ENCODE measurements at regions not wholly inside any gene's neighbourhood (a gene's known extent, or its start where the extent isn't known, plus 50 kb on each side); places are given as distances from the start of the nearest gene placed in this dataset.

DNA sequence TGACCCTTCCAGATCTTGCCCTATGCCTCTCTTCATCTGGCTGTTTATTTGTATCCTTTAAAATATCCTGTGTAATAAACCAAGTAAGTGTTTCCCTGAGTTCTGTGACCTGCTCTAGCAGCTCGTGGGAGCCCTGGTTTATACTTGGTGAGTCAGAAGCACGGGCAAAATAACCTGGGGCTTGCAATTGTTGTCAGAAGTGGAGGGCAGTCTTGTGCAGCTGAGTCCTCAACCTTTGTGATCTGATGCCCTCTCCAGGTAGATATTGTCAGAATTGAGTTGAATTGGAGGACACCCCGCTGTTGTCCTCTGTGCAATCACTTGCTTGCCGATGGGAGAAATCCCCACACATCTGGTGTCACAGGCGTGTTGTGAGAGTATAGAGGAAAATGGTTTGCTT, 62.5 kb upstream of the PRICKLE1 start (continued):
- TF ChIP-seq ZNF396 (CRISPR knock-in tag; IDR thresholded peaks at IDR 0.05; ENCODE audit: borderline replicate concordance) (no peak), JAZF1 (CRISPR knock-in tag; IDR thresholded peaks at IDR 0.05) (no peak), NR2C2 (CRISPR knock-in tag; IDR thresholded peaks at IDR 0.05) (no peak), CREM (CRISPR knock-in tag; IDR thresholded peaks at IDR 0.05) (no peak), CREB1 (CRISPR knock-in tag; IDR thresholded peaks at IDR 0.05) (no peak), ESRRA (CRISPR knock-in tag; IDR thresholded peaks at IDR 0.05; ENCODE audit: borderline replicate concordance) (no peak), EMX1 (CRISPR knock-in tag; IDR thresholded peaks at IDR 0.05) (no peak)
- TF ChIP-seq, protein P1, sequence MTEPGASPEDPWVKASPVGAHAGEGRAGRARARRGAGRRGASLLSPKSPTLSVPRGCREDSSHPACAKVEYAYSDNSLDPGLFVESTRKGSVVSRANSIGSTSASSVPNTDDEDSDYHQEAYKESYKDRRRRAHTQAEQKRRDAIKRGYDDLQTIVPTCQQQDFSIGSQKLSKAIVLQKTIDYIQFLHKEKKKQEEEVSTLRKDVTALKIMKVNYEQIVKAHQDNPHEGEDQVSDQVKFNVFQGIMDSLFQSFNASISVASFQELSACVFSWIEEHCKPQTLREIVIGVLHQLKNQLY (CRISPR knock-in tag; IDR thresholded peaks at IDR 0.05) = no peak
- TF ChIP-seq, protein P2, sequence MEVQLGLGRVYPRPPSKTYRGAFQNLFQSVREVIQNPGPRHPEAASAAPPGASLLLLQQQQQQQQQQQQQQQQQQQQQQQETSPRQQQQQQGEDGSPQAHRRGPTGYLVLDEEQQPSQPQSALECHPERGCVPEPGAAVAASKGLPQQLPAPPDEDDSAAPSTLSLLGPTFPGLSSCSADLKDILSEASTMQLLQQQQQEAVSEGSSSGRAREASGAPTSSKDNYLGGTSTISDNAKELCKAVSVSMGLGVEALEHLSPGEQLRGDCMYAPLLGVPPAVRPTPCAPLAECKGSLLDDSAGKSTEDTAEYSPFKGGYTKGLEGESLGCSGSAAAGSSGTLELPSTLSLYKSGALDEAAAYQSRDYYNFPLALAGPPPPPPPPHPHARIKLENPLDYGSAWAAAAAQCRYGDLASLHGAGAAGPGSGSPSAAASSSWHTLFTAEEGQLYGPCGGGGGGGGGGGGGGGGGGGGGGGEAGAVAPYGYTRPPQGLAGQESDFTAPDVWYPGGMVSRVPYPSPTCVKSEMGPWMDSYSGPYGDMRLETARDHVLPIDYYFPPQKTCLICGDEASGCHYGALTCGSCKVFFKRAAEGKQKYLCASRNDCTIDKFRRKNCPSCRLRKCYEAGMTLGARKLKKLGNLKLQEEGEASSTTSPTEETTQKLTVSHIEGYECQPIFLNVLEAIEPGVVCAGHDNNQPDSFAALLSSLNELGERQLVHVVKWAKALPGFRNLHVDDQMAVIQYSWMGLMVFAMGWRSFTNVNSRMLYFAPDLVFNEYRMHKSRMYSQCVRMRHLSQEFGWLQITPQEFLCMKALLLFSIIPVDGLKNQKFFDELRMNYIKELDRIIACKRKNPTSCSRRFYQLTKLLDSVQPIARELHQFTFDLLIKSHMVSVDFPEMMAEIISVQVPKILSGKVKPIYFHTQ (CRISPR knock-in tag; IDR thresholded peaks at IDR 0.05) = no peak
- TF ChIP-seq, protein P3, sequence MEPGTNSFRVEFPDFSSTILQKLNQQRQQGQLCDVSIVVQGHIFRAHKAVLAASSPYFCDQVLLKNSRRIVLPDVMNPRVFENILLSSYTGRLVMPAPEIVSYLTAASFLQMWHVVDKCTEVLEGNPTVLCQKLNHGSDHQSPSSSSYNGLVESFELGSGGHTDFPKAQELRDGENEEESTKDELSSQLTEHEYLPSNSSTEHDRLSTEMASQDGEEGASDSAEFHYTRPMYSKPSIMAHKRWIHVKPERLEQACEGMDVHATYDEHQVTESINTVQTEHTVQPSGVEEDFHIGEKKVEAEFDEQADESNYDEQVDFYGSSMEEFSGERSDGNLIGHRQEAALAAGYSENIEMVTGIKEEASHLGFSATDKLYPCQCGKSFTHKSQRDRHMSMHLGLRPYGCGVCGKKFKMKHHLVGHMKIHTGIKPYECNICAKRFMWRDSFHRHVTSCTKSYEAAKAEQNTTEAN (CRISPR knock-in tag; IDR thresholded peaks at IDR 0.05) = no peak
- TF ChIP-seq, protein P4, sequence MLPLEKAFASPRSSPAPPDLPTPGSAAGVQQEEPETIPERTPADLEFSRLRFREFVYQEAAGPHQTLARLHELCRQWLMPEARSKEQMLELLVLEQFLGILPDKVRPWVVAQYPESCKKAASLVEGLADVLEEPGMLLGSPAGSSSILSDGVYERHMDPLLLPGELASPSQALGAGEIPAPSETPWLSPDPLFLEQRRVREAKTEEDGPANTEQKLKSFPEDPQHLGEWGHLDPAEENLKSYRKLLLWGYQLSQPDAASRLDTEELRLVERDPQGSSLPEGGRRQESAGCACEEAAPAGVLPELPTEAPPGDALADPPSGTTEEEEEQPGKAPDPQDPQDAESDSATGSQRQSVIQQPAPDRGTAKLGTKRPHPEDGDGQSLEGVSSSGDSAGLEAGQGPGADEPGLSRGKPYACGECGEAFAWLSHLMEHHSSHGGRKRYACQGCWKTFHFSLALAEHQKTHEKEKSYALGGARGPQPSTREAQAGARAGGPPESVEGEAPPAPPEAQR (CRISPR knock-in tag; IDR thresholded peaks at IDR 0.05) = no peak
- TF ChIP-seq, protein P5, sequence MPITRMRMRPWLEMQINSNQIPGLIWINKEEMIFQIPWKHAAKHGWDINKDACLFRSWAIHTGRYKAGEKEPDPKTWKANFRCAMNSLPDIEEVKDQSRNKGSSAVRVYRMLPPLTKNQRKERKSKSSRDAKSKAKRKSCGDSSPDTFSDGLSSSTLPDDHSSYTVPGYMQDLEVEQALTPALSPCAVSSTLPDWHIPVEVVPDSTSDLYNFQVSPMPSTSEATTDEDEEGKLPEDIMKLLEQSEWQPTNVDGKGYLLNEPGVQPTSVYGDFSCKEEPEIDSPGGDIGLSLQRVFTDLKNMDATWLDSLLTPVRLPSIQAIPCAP (CRISPR knock-in tag; IDR thresholded peaks at IDR 0.05) = no peak

DNA sequence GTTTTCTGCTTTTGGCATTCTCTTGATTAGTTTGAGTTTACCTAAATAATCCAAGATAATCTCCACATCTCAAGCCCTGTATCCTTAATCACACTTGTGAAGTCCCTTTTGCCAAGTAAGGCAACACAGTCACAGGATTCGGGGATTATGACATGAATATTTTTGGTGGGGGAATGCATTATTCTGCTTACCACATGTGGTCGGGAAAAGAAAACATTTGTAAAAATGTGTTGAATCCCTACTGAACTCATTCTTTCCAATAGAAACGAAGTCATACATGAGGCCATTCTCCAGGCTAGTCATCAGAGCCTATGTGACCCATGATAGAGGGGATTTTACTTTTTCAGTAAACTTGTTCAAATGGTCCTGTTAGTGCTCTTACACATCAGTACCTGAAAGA, 58.5 kb upstream of the PRICKLE1 start:
- no peak overlapping the region for H3K4me3 Mint-ChIP-seq
- no peaks in the 10 kb centered on the region; the same call in 1 of the 2 replicates for H3K27me3 Mint-ChIP-seq (ENCODE audit: low read depth)
- no peak for DNase-seq (ENCODE audit: low spot score)
- no peak overlapping the region for H3K27ac Mint-ChIP-seq
- peaks cover 13% of the 10 kb centered on the region for H3K4me1 Mint-ChIP-seq
- CTCF ChIA-PET = no interaction called here
- ATAC-seq = no peak
- no peak for TF ChIP-seq NFYB (CRISPR knock-in tag; conservative IDR thresholded peaks at IDR 0.05; ENCODE audit: low read depth)
- H3K36me3 Mint-ChIP-seq = 0 out of 2 replicates have a peak, but pooled peaks cover 2% of the 10 kb centered on the region
- H3K9me3 Mint-ChIP-seq = peaks cover 14% of the 10 kb centered on the region
- POLR2A ChIA-PET = no interaction called here

DNA sequence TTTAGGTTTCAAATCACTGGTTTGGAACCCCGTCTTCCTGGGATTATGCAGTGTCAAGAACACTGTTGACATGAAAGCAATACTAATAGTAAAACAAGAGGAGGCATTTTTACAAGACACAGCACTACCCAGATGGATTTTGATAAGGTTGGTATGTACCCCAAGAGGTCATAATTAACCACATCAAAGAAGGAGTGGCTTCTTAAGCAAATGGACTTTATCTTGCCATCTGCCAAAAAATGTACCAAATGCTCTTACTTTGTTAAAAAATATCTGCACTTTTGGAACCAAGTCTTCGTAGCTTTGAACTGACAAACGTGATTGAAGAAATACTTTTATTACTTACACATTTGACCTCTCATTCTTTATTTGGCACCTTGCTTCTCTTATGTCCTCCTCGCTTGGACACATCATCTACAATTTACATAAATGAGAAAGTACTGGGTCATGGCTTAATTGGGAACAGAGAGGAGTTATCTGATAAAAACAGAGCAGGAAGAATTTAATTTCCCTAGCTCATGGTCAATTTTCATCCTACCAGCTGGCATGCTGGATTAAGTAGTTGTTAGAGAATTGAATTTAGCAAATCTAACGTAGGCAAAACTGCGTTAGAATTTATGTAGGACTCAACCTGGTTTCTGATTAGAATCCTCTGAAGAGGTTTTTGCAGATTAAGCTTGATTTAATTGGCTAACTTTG, 54.5 kb upstream of the PRICKLE1 start:
- Mint-ChIP-seq H3K36me3 (0 out of 2 replicates have a peak, but pooled peaks cover 2% of the 10 kb centered on the region), H3K9me3 (peaks cover 5% of the 10 kb centered on the region), H3K4me1 (no peaks in the 10 kb centered on the region; the same call in 1 of the 2 replicates), H3K27me3 (ENCODE audit: low read depth) (no peaks in the 10 kb centered on the region; the same call in 1 of the 2 replicates), H3K4me3 (no peak overlapping the region), H3K27ac (no peak overlapping the region)
- ATAC-seq = no peak
- POLR2A ChIA-PET = no interaction called here
- DNase-seq (ENCODE audit: low spot score) = no peak
- CTCF ChIA-PET = no interaction called here
- TF ChIP-seq, protein P3 (CRISPR knock-in tag; IDR thresholded peaks at IDR 0.05) = no peak
- TF ChIP-seq ZNF671 (CRISPR knock-in tag; IDR thresholded peaks at IDR 0.05) (no peak), ZNF423 (CRISPR knock-in tag; IDR thresholded peaks at IDR 0.05) (no peak), NFE2L1 (CRISPR knock-in tag; IDR thresholded peaks at IDR 0.05) (no peak), CBFB (CRISPR knock-in tag; IDR thresholded peaks at IDR 0.05; ENCODE audit: low read depth) (no peak), ESRRA (CRISPR knock-in tag; IDR thresholded peaks at IDR 0.05; ENCODE audit: borderline replicate concordance) (no peak), GTF2I (CRISPR knock-in tag; conservative IDR thresholded peaks at IDR 0.05) (no peak), SP1 (CRISPR knock-in tag; conservative IDR thresholded peaks at IDR 0.05) (no peak), JAZF1 (CRISPR knock-in tag; IDR thresholded peaks at IDR 0.05) (no peak), PRRX2 (CRISPR knock-in tag; IDR thresholded peaks at IDR 0.05) (no peak), ATF1 (CRISPR knock-in tag; IDR thresholded peaks at IDR 0.05) (no peak)
- TF ChIP-seq, protein P6, sequence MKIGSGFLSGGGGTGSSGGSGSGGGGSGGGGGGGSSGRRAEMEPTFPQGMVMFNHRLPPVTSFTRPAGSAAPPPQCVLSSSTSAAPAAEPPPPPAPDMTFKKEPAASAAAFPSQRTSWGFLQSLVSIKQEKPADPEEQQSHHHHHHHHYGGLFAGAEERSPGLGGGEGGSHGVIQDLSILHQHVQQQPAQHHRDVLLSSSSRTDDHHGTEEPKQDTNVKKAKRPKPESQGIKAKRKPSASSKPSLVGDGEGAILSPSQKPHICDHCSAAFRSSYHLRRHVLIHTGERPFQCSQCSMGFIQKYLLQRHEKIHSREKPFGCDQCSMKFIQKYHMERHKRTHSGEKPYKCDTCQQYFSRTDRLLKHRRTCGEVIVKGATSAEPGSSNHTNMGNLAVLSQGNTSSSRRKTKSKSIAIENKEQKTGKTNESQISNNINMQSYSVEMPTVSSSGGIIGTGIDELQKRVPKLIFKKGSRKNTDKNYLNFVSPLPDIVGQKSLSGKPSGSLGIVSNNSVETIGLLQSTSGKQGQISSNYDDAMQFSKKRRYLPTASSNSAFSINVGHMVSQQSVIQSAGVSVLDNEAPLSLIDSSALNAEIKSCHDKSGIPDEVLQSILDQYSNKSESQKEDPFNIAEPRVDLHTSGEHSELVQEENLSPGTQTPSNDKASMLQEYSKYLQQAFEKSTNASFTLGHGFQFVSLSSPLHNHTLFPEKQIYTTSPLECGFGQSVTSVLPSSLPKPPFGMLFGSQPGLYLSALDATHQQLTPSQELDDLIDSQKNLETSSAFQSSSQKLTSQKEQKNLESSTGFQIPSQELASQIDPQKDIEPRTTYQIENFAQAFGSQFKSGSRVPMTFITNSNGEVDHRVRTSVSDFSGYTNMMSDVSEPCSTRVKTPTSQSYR (CRISPR knock-in tag; IDR thresholded peaks at IDR 0.05) = no peak

Measured in WTC11 (cell line).